ENCODE measurements at regions not wholly inside any gene's neighbourhood (a gene's known extent, or its start where the extent isn't known, plus 50 kb on each side); places are given as distances from the start of the nearest gene placed in this dataset.

DNA sequence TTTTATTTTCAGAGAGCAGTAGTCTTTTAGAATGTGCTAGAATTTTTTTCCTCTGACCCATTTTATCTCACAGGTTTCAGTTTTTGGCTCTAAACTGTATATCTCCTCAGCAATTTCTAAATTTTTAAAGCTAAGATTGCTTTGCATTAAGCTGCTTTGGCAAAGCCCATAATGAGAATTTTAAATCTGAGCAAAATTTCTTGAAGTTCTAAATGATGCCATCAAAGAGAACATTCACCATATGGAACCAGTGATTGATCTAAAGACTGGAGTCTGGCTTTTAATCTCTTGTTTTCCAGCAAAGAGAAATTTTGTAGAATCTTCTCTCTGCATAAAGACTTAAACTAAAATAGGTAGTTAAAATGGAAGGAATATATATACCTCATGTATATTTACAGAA is 313.6 kb downstream of the TBC1D32 start:
- DNase-seq: no peak
- no peaks in the 10 kb centered on the region for H3K27me3 Mint-ChIP-seq (ENCODE audit: low read depth, poor library complexity)
- H3K36me3 Mint-ChIP-seq (ENCODE audit: low read depth): no peaks in the 10 kb centered on the region
- H3K9me3 Mint-ChIP-seq: peaks cover 4% of the 10 kb centered on the region
- H3K4me3 Mint-ChIP-seq: no peak overlapping the region
- no peak overlapping the region for H3K27ac Mint-ChIP-seq
- TF ChIP-seq, protein P1, sequence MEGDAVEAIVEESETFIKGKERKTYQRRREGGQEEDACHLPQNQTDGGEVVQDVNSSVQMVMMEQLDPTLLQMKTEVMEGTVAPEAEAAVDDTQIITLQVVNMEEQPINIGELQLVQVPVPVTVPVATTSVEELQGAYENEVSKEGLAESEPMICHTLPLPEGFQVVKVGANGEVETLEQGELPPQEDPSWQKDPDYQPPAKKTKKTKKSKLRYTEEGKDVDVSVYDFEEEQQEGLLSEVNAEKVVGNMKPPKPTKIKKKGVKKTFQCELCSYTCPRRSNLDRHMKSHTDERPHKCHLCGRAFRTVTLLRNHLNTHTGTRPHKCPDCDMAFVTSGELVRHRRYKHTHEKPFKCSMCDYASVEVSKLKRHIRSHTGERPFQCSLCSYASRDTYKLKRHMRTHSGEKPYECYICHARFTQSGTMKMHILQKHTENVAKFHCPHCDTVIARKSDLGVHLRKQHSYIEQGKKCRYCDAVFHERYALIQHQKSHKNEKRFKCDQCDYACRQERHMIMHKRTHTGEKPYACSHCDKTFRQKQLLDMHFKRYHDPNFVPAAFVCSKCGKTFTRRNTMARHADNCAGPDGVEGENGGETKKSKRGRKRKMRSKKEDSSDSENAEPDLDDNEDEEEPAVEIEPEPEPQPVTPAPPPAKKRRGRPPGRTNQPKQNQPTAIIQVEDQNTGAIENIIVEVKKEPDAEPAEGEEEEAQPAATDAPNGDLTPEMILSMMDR (IDR thresholded peaks at IDR 0.05): no peak
- H3K4me1 Mint-ChIP-seq: no peaks in the 10 kb centered on the region

DNA sequence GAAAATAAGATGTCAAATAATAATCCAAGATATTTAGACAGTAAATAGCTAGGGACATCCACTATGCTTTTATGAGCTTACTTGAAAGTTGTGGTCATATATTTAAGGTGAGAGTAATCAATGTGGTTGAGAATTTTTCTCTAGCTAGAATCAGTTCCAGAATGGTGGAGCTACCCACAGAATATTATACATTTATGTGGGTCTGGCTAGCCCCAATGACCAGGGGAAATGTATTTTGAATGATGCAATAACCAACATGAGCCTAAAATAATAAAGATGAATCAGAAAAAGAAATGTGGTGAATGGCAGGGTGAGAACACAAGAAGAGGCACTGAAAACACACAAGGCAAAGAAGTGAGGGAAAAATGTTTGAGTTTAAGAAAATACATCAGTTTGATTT is 325.7 kb downstream of the TBC1D32 start:
- Mint-ChIP-seq H3K36me3 (ENCODE audit: low read depth) (no peaks in the 10 kb centered on the region), H3K27me3 (ENCODE audit: low read depth, poor library complexity) (no peaks in the 10 kb centered on the region), H3K4me1 (no peaks in the 10 kb centered on the region), H3K9me3 (peaks cover under 1% of the 10 kb centered on the region), H3K4me3 (no peak overlapping the region), H3K27ac (no peak overlapping the region)
- TF ChIP-seq, protein P1 (IDR thresholded peaks at IDR 0.05): no peak
- no peak for DNase-seq

DNA sequence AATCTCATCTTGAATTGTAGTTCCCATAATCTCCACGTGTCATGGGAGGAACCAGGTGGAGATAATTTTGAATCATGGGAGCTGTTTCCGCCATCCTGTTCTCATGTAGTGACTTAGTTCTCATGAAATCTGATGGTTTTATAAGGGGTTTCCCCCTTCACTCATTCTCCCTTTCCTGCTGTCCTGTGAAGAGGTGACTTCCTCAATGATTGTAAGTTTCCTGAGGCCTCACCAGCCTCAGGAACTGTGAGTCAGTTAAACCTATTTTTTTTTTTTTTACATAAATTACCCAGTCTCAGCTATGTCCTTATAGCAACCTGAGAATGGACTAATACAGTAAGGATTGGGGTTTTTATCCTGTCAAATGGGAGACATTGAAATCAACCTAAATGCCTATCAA is 328.3 kb downstream of the TBC1D32 start:
- Mint-ChIP-seq H3K9me3 (peaks cover 11% of the 10 kb centered on the region), H3K36me3 (ENCODE audit: low read depth) (no peaks in the 10 kb centered on the region), H3K4me3 (no peak overlapping the region), H3K4me1 (no peaks in the 10 kb centered on the region), H3K27ac (no peak overlapping the region), H3K27me3 (ENCODE audit: low read depth, poor library complexity) (no peaks in the 10 kb centered on the region)
- no peak for DNase-seq
- TF ChIP-seq, protein P1 (IDR thresholded peaks at IDR 0.05): no peak

DNA sequence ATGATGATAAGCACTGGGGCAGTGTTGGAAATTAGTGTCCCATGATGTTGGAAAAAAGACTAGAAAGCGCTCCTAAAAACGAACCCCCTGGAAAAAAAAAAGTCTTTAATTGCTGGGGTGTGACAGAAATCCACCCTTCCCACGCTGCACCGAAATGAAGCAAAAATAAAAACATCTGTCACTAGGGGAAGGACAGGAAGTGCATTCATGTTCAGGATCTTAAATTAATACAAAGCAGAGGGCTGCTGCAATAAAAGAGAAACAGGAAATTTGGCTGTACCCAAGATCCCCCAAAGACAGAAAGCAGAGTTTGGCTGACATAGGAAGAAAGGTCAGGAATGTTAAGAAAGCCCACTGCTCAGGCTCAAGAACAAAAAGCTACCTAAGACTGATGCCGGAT is 333.9 kb downstream of the TBC1D32 start:
- no peaks in the 10 kb centered on the region for H3K27me3 Mint-ChIP-seq (ENCODE audit: low read depth, poor library complexity)
- peaks cover 11% of the 10 kb centered on the region for H3K9me3 Mint-ChIP-seq
- peak overlapping the region; percentile 47 for H3K27ac Mint-ChIP-seq
- DNase-seq: no peak
- no peak overlapping the region for H3K4me3 Mint-ChIP-seq
- no peaks in the 10 kb centered on the region for H3K4me1 Mint-ChIP-seq
- TF ChIP-seq, protein P1 (IDR thresholded peaks at IDR 0.05): no peak
- no peaks in the 10 kb centered on the region for H3K36me3 Mint-ChIP-seq (ENCODE audit: low read depth)

DNA sequence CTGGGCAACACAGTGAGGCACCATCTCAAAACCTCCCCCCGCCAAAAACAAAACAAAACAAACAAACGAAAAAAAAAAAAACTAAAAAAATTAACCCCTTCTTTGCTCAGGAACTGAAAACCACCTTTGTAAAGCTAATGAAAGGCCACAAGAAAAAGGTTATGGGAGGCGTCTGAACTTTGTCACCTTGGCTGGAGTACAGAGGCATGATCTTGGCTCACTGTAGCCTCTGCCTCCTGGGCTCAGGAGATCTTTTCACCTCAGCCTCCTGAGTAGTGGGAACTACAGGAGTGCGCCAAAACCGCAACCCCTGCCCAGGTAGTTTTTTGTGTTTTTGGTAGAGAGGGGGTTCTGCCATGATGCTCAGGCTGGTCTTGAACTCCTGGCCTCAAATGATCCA is 337.9 kb downstream of the TBC1D32 start:
- no peak for DNase-seq
- H3K36me3 Mint-ChIP-seq (ENCODE audit: low read depth): no peaks in the 10 kb centered on the region
- no peaks in the 10 kb centered on the region for H3K4me1 Mint-ChIP-seq
- H3K27me3 Mint-ChIP-seq (ENCODE audit: low read depth, poor library complexity): no peaks in the 10 kb centered on the region
- TF ChIP-seq, protein P1 (IDR thresholded peaks at IDR 0.05): no peak
- H3K27ac Mint-ChIP-seq: no peak overlapping the region
- H3K9me3 Mint-ChIP-seq: no peaks in the 10 kb centered on the region
- H3K4me3 Mint-ChIP-seq: no peak overlapping the region

DNA sequence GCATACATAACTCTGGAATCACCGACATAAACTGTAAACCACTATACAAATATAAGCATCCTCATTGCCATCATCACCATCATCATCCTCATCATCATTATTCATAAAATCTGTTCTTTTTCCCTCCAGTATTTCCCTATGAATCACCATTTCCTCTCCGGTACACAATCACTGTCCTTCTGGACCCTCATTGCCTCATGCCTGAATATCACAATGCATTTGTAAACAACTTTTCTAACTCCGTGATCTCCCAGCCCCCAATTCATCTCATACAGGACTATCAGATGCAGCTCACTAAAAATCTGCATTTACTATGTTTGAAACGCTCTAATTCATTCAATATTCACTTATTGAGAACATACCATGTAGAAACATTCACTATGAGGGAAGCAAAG is 339.7 kb downstream of the TBC1D32 start:
- Mint-ChIP-seq H3K36me3 (ENCODE audit: low read depth) (no peaks in the 10 kb centered on the region), H3K9me3 (no peaks in the 10 kb centered on the region), H3K4me1 (no peaks in the 10 kb centered on the region), H3K4me3 (no peak overlapping the region), H3K27me3 (ENCODE audit: low read depth, poor library complexity) (no peaks in the 10 kb centered on the region), H3K27ac (no peak overlapping the region)
- DNase-seq: no peak
- TF ChIP-seq, protein P1 (IDR thresholded peaks at IDR 0.05): no peak
